Osteoblast (primary cell): ENCODE measurements at regions not wholly inside any gene's neighbourhood (a gene's known extent, or its start where the extent isn't known, plus 50 kb on each side); places are given as distances from the start of the nearest gene placed in this dataset.

Experiments used
- DNase-seq: peaks from one replicate; pipeline ENCODE4 v3.0.0; 2011; ENCODE audit warnings: low spot score, mixed read lengths; ENCODE audit not compliant: insufficient read length; ENCODE audit errors: missing footprints
- H2AFZ ChIP-seq: 2 replicates; pipeline ENCODE4 v1.6.0; 2011; ENCODE audit warnings: mild to moderate bottlenecking, low read length
- H3K27ac ChIP-seq: 2 replicates; pipeline ENCODE4 v1.5.1; 2011; ENCODE audit warnings: mild to moderate bottlenecking, low read depth, low read length, moderate library complexity
- H3K27me3 ChIP-seq: 2 replicates; pipeline ENCODE4 v1.6.0; 2012; ENCODE audit warnings: mild to moderate bottlenecking, control low read depth, inconsistent platforms, low read length, moderate library complexity; ENCODE audit not compliant: insufficient read depth
- H3K36me3 ChIP-seq: 2 replicates; pipeline ENCODE4 v1.5.1; 2011; ENCODE audit warnings: mild to moderate bottlenecking, low read length, control low read depth, moderate library complexity; ENCODE audit not compliant: insufficient read depth
- H3K4me1 ChIP-seq: 2 replicates; pipeline ENCODE4 v1.5.1; 2011; ENCODE audit warnings: mild to moderate bottlenecking, low read length, control low read depth, moderate library complexity; ENCODE audit not compliant: insufficient read depth
- H3K4me2 ChIP-seq: 2 replicates; pipeline ENCODE4 v1.6.0; 2011; ENCODE audit warnings: mild to moderate bottlenecking, low read length; ENCODE audit not compliant: insufficient read depth
- H3K4me3 ChIP-seq: fragments of 200-600 bp; sonication (generic); 3 replicates; pipeline ENCODE4 v1.5.1; 2012; ENCODE audit warnings: mild to moderate bottlenecking, low read length, inconsistent platforms; ENCODE audit not compliant: insufficient read depth
- H3K79me2 ChIP-seq: 2 replicates; pipeline ENCODE4 v1.6.0; 2012; ENCODE audit warnings: mild to moderate bottlenecking, low read length, control low read depth, inconsistent platforms; ENCODE audit not compliant: insufficient read depth
- H3K9me3 ChIP-seq: 2 replicates; pipeline ENCODE4 v1.5.1; 2011; ENCODE audit warnings: low read depth, low read length, control low read depth
- H4K20me1 ChIP-seq: 2 replicates; pipeline ENCODE4 v1.6.0; 2012; ENCODE audit warnings: mild to moderate bottlenecking, low read length, control low read depth; ENCODE audit not compliant: insufficient read depth
- CTCF ChIP-seq: IDR thresholded peaks from 2 replicates; pipeline ENCODE4 v1.5.1; 2011; ENCODE audit warnings: mild to moderate bottlenecking, low read depth, low read length, moderate library complexity; ENCODE audit errors: extremely low read depth

- TF ChIP-seq CTCF, result no peak
- H3K4me1 ChIP-seq, result no peaks in the 10 kb centered on the region
- no peak overlapping the region for H3K4me2 ChIP-seq
- no peaks in the 10 kb centered on the region for H3K79me2 ChIP-seq
- peaks cover 2% of the 10 kb centered on the region for H3K9me3 ChIP-seq
- no peak overlapping the region for H2AFZ ChIP-seq
- no peaks in the 10 kb centered on the region for H3K36me3 ChIP-seq
- H3K27me3 ChIP-seq, result no peaks in the 10 kb centered on the region
- no peaks in the 10 kb centered on the region for H4K20me1 ChIP-seq
- no peak overlapping the region for H3K4me3 ChIP-seq
- DNase-seq, result no peak
- H3K27ac ChIP-seq, result no peak overlapping the region
These were observed 341.0 kb upstream of the OPRM1 start for GRCh38 chr6:153698001-153698400.

- Histone ChIP-seq H3K36me3 (no peaks in the 10 kb centered on the region), H3K4me2 (no peak overlapping the region), H2AFZ (no peak overlapping the region), H4K20me1 (no peaks in the 10 kb centered on the region), H3K4me1 (no peaks in the 10 kb centered on the region), H3K79me2 (no peaks in the 10 kb centered on the region), H3K4me3 (no peak overlapping the region), H3K27me3 (no peaks in the 10 kb centered on the region), H3K27ac (no peak overlapping the region), H3K9me3 (no peaks in the 10 kb centered on the region)
- TF ChIP-seq CTCF, result no peak
- DNase-seq, result no peak
These were observed 361.5 kb upstream of the OPRM1 start for GRCh38 chr6:153677522-153677921.

GRCh38 chr6:153673750-153674149 is 365.3 kb upstream of the OPRM1 start:
- Histone ChIP-seq H3K9me3 (no peaks in the 10 kb centered on the region), H3K79me2 (no peaks in the 10 kb centered on the region), H2AFZ (no peak overlapping the region), H3K4me3 (no peak overlapping the region), H3K27me3 (no peaks in the 10 kb centered on the region), H3K27ac (no peak overlapping the region), H3K4me2 (no peak overlapping the region), H4K20me1 (no peaks in the 10 kb centered on the region), H3K36me3 (no peaks in the 10 kb centered on the region), H3K4me1 (no peaks in the 10 kb centered on the region)
- DNase-seq, result no peak
- no peak for TF ChIP-seq CTCF

GRCh38 chr6:153673225-153673624 is 365.8 kb upstream of the OPRM1 start:
- DNase-seq, result no peak
- Histone ChIP-seq H3K27me3 (no peaks in the 10 kb centered on the region), H3K27ac (no peak overlapping the region), H2AFZ (no peak overlapping the region), H4K20me1 (no peaks in the 10 kb centered on the region), H3K79me2 (no peaks in the 10 kb centered on the region), H3K4me1 (no peaks in the 10 kb centered on the region), H3K9me3 (no peaks in the 10 kb centered on the region), H3K4me3 (no peak overlapping the region), H3K36me3 (no peaks in the 10 kb centered on the region), H3K4me2 (no peak overlapping the region)
- TF ChIP-seq CTCF, result no peak
